GM23338 (cell line): ENCODE measurements at regions not wholly inside any gene's neighbourhood (a gene's known extent, or its start where the extent isn't known, plus 50 kb on each side); places are given as distances from the start of the nearest gene placed in this dataset.
A peak's percentile ranks its signal among the peaks of the same experiment; 100 is the strongest.

Experiments
- ATAC-seq: fragments of 200-7000 bp; cut with Tn5 transposase; 3 replicates; pipeline ENCODE4 v1.9.1; 2020
- DNase-seq: peaks from one replicate; pipeline ENCODE4 v3.0.0-alpha.2; 2015; ENCODE audit warnings: low spot score
- H2AFZ ChIP-seq: fragments of 200-600 bp; sonication (generic); 2 replicates; pipeline ENCODE4 v1.8.0; 2016; ENCODE audit warnings: antibody characterized with exemption, mild to moderate bottlenecking, moderate library complexity
- H3F3A ChIP-seq: fragments of 200-600 bp; sonication (generic); replicated peaks from 2 replicates; pipeline ENCODE4 v1.8.0; 2017; ENCODE audit warnings: antibody characterized with exemption, mixed run types, low read depth
- H3K27ac ChIP-seq: fragments of 200-600 bp; sonication (generic); 2 replicates; pipeline ENCODE4 v1.6.1; 2016; ENCODE audit warnings: low read depth
- H3K27me3 ChIP-seq: fragments of 200-600 bp; sonication (generic); 2 replicates; pipeline ENCODE4 v1.8.0; 2016; ENCODE audit warnings: mild to moderate bottlenecking, mixed run types, moderate library complexity; ENCODE audit not compliant: insufficient read depth
- H3K36me3 ChIP-seq: fragments of 200-600 bp; sonication (generic); 2 replicates; pipeline ENCODE4 v1.8.0; 2016; ENCODE audit warnings: mild to moderate bottlenecking; ENCODE audit not compliant: insufficient read depth
- H3K4me1 ChIP-seq: fragments of 200-600 bp; sonication (generic); 2 replicates; pipeline ENCODE4 v1.8.0; 2016; ENCODE audit warnings: mild to moderate bottlenecking, moderate library complexity; ENCODE audit not compliant: insufficient read depth
- H3K4me2 ChIP-seq: fragments of 200-600 bp; sonication (generic); 2 replicates; pipeline ENCODE4 v1.7.1; 2017; ENCODE audit warnings: mixed run types
- H3K4me3 ChIP-seq: fragments of 200-600 bp; sonication (generic); 2 replicates; pipeline ENCODE4 v1.6.1; 2016; ENCODE audit warnings: mixed run types
- H3K79me2 ChIP-seq: fragments of 200-600 bp; sonication (generic); replicated peaks from 2 replicates; pipeline ENCODE4 v1.8.0; 2017; ENCODE audit warnings: mild to moderate bottlenecking; ENCODE audit not compliant: insufficient read depth
- H3K9me2 ChIP-seq: fragments of 200-600 bp; sonication (generic); 2 replicates; pipeline ENCODE4 v1.8.0; 2017; ENCODE audit not compliant: insufficient read depth
- H4K20me1 ChIP-seq: fragments of 200-600 bp; sonication (generic); replicated peaks from 2 replicates; pipeline ENCODE4 v1.8.0; 2017; ENCODE audit warnings: mild to moderate bottlenecking; ENCODE audit not compliant: insufficient read depth
- H3K27ac Mint-ChIP-seq: 2 replicates; pipeline ENCODE4 v1.8.0; 2020; ENCODE audit warnings: inconsistent platforms, mild to moderate bottlenecking, moderate library complexity, mixed read lengths
- H3K27me3 Mint-ChIP-seq: 3 replicates; pipeline ENCODE4 v1.8.0; 2022; ENCODE audit warnings: low read depth, mild to moderate bottlenecking, moderate library complexity, mixed read lengths, inconsistent platforms; ENCODE audit not compliant: insufficient read depth, poor library complexity
- H3K36me3 Mint-ChIP-seq: 3 replicates; pipeline ENCODE4 v1.8.0; 2021; ENCODE audit warnings: low read depth, mild to moderate bottlenecking, inconsistent platforms, moderate library complexity, mixed read lengths
- H3K4me1 Mint-ChIP-seq: 3 replicates; pipeline ENCODE4 v1.8.0; 2020; ENCODE audit warnings: mild to moderate bottlenecking, inconsistent platforms, mixed read lengths
- H3K4me3 Mint-ChIP-seq: 3 replicates; pipeline ENCODE4 v1.8.0; 2021; ENCODE audit warnings: moderate library complexity, mild to moderate bottlenecking, inconsistent platforms, mixed read lengths
- H3K9me3 Mint-ChIP-seq: 3 replicates; pipeline ENCODE4 v1.8.0; 2020; ENCODE audit warnings: moderate library complexity, mild to moderate bottlenecking, inconsistent platforms, mixed read lengths
- CTCF ChIP-seq, 2 experiments: fragments of 200-600 bp in 1 of 2; sonication (generic) in 1 of 2; conservative IDR thresholded peaks; 2 replicates each; pipeline versions ENCODE4 v1.5.1 to v1.6.1; 2016 to 2017; ENCODE audit warnings: antibody characterized with exemption in 2 of 2, low read depth in 2 of 2, mild to moderate bottlenecking in 2 of 2, moderate library complexity in 1 of 2
- REST ChIP-seq: IDR thresholded peaks from one replicate; pipeline ENCODE4 v1.6.1; 2018; ENCODE audit warnings: antibody characterized with exemption; ENCODE audit not compliant: unreplicated experiment
- ZNF462 ChIP-seq: fragments of 250-450 bp; sonication (Bioruptor Pico); IDR thresholded peaks from 2 replicates; pipeline ENCODE4 v1.5.0; 2020; ENCODE audit warnings: mild to moderate bottlenecking, moderate library complexity

- no peak for TF ChIP-seq ZNF462 (CRISPR knock-in tag)
These were observed 178.7 kb downstream of the FAM170A start (continued) for GRCh38 chr5:119808024-119808423.

GRCh38 chr5:119808474-119808873 is 179.1 kb downstream of the FAM170A start:
- DNase-seq = peak; percentile 32
- H3K27me3 ChIP-seq = no peaks in the 10 kb centered on the region
- H3K4me3 ChIP-seq = no peak overlapping the region
- ATAC-seq = peak; percentile 30; the same call in 1 of the 3 replicates
- Mint-ChIP-seq H3K27ac (no peak overlapping the region), H3K27me3 (no peaks in the 10 kb centered on the region), H3K4me3 (no peak overlapping the region), H3K36me3 (no peaks in the 10 kb centered on the region), H3K4me1 (peaks cover 9% of the 10 kb centered on the region), H3K9me3 (peaks cover 6% of the 10 kb centered on the region; the same call in 2 of the 3 replicates)
- H3K79me2 ChIP-seq = no peaks in the 10 kb centered on the region
- H3K4me2 ChIP-seq = no peak overlapping the region
- no peak overlapping the region for H2AFZ ChIP-seq
- no peaks in the 10 kb centered on the region for H3F3A ChIP-seq
- TF ChIP-seq CTCF (conservative IDR thresholded peaks at IDR 0.05; ENCODE audit: low read depth in 2 of 2) (peak; percentile 30 to 65), REST (no peak)
- no peaks in the 10 kb centered on the region; the same call in 1 of the 2 replicates for H3K4me1 ChIP-seq
- H3K9me2 ChIP-seq = no peaks in the 10 kb centered on the region
- no peaks in the 10 kb centered on the region for H4K20me1 ChIP-seq
- H3K36me3 ChIP-seq = no peaks in the 10 kb centered on the region
- no peak overlapping the region for H3K27ac ChIP-seq
